Ovary (tissue), 3 donors: ENCODE measurements at regions not wholly inside any gene's neighbourhood (a gene's known extent, or its start where the extent isn't known, plus 50 kb on each side); places are given as distances from the start of the nearest gene placed in this dataset.

Experiments
- CTCF ChIP-seq, 3 donors: fragments of 450-650 bp in 2 of 3; fragments of 200-600 bp in 1 of 3; IDR thresholded peaks; one replicate each; pipeline versions ENCODE4 v1.5.1 to v1.8.0; 2016 to 2022; ENCODE audit warnings: antibody characterized with exemption in 3 of 3, mild to moderate bottlenecking in 1 of 3
- EP300 ChIP-seq: sonication (generic); formaldehyde crosslinking; IDR thresholded peaks from one replicate; pipeline ENCODE4 v1.6.1; 2017; ENCODE audit warnings: antibody characterized with exemption
- donor health status: DM: no; HTN: no; CAD: no.

- TF ChIP-seq CTCF (IDR thresholded peaks at IDR 0.05), result no peak
- no peak for TF ChIP-seq EP300
These were observed 199.4 kb downstream of the RBFOX3 start for GRCh38 chr17:79411419-79411818.
